Naive thymus-derived CD4-positive, alpha-beta T cell (primary cell): ENCODE measurements at regions not wholly inside any gene's neighbourhood (a gene's known extent, or its start where the extent isn't known, plus 50 kb on each side); places are given as distances from the start of the nearest gene placed in this dataset.

Experiments used
- ATAC-seq: fragments of 150-1000 bp; cut with Tn5 transposase; 2 replicates; pipeline ENCODE4 v1.10.0; 2021; ENCODE audit warnings: mild to moderate bottlenecking, moderate library complexity
- CTCF ChIA-PET: fragments of 350-600 bp; sonication (Branson Sonifier 250); formaldehyde crosslinking; loops from one replicate; lab custom pipeline; 2021; ENCODE audit warnings: antibody characterized with exemption; lab: Charles Lee
- POLR2A ChIA-PET: fragments of 350-600 bp; sonication (Branson Sonifier 250); formaldehyde crosslinking; loops from one replicate; lab custom pipeline; 2021; ENCODE audit warnings: antibody characterized with exemption, inconsistent platforms; lab: Charles Lee
- DNase-seq, 9 donors: peaks; one replicate each; pipeline versions ENCODE4 v3.0.0 to v3.0.0-alpha.2; 2020 to 2022; ENCODE audit warnings: mixed read lengths in 1 of 9
- H3K27ac ChIP-seq: one replicate; pipeline ENCODE4 v1.7.0; 2013; ENCODE audit warnings: mild to moderate bottlenecking, low read depth, low read length, moderate library complexity
- H3K27me3 ChIP-seq, 2 donors: one replicate each; pipeline ENCODE4 v1.7.0; 2013; ENCODE audit warnings: low read length in 2 of 2, mild to moderate bottlenecking in 2 of 2, moderate library complexity in 2 of 2; ENCODE audit not compliant: control insufficient read depth in 2 of 2, insufficient read depth in 2 of 2
- H3K36me3 ChIP-seq, 3 experiments: 1 replicate in 2 of 3; 2 replicates in 1 of 3; pipeline ENCODE4 v1.7.0; 2013; ENCODE audit warnings: low read length in 3 of 3, mild to moderate bottlenecking in 3 of 3, moderate library complexity in 1 of 3; ENCODE audit not compliant: insufficient read depth in 3 of 3, control insufficient read depth in 2 of 3
- H3K4me1 ChIP-seq, 2 donors: one replicate each; pipeline ENCODE4 v1.7.0; 2013; ENCODE audit warnings: low read length in 2 of 2, mild to moderate bottlenecking in 2 of 2, moderate library complexity in 1 of 2; ENCODE audit not compliant: control insufficient read depth in 2 of 2, insufficient read depth in 2 of 2
- H3K4me3 ChIP-seq: 2 replicates; pipeline ENCODE4 v1.7.0; 2013; ENCODE audit warnings: mild to moderate bottlenecking, low read length
- H3K9me3 ChIP-seq, 3 experiments: 1 replicate in 2 of 3; 2 replicates in 1 of 3; pipeline ENCODE4 v1.7.0; 2013; ENCODE audit warnings: low read length in 3 of 3; ENCODE audit not compliant: control insufficient read depth in 2 of 3
- H3K27ac Mint-ChIP-seq, 9 donors: one replicate each; pipeline ENCODE4 v1.8.0; 2020 to 2022; ENCODE audit warnings: mixed read lengths in 9 of 9, mild to moderate bottlenecking in 8 of 9, moderate library complexity in 5 of 9, inconsistent platforms in 2 of 9
- H3K27me3 Mint-ChIP-seq, 5 donors: one replicate each; pipeline ENCODE4 v1.8.0; 2021 to 2022; ENCODE audit warnings: mixed read lengths in 5 of 5, mild to moderate bottlenecking in 1 of 5
- H3K36me3 Mint-ChIP-seq, 5 donors: one replicate each; pipeline ENCODE4 v1.8.0; 2020 to 2022; ENCODE audit warnings: mixed read lengths in 5 of 5, mild to moderate bottlenecking in 3 of 5, inconsistent platforms in 1 of 5
- H3K4me1 Mint-ChIP-seq, 7 donors: one replicate each; pipeline ENCODE4 v1.8.0; 2020 to 2022; ENCODE audit warnings: mixed read lengths in 7 of 7, mild to moderate bottlenecking in 3 of 7, inconsistent platforms in 1 of 7
- H3K4me3 Mint-ChIP-seq, 10 donors: one replicate each; pipeline ENCODE4 v1.8.0; 2020 to 2022; ENCODE audit warnings: mild to moderate bottlenecking in 10 of 10, mixed read lengths in 10 of 10, moderate library complexity in 6 of 10, inconsistent platforms in 2 of 10
- H3K9me3 Mint-ChIP-seq, 11 donors: one replicate each; pipeline ENCODE4 v1.8.0; 2020 to 2022; ENCODE audit warnings: mixed read lengths in 11 of 11, mild to moderate bottlenecking in 4 of 11, inconsistent platforms in 1 of 11, moderate library complexity in 1 of 11
- intact Hi-C, 2 donors: fragments of 100-400 bp; cut with micrococcal nuclease; formaldehyde crosslinking; loops; one replicate each; pipeline ENCODE4 v1.15.1; 2023

DNA sequence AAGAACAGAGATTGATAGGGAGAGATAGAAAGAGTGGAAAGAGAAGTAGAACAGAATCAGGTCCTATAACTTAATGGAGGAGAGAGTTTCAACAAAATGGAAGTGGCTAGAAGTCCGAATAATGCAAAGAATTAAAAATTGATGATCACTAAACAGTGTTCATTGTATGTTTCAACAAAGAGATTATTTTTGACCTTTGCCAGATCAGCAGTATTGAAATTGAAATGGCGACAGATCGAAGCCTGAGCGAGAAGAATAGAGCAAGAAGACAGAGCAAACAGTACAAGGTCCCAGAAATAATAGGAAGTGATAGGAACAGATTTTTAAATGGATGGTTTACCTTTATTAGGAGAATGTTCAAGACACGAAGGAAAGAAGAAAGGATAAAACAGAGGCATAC, 1012.8 kb upstream of the FBXO33 start:
- H3K36me3 Mint-ChIP-seq = no peaks in the 10 kb centered on the region
- no peak overlapping the region for H3K4me3 Mint-ChIP-seq

GRCh38 chr14:40436551-40436950, 1004.3 kb upstream of the FBXO33 start:
- ATAC-seq (no peak), DNase-seq (no peak)
- Mint-ChIP-seq H3K36me3 (no peaks in the 10 kb centered on the region), H3K4me1 (no peaks in the 10 kb centered on the region), H3K27ac (no peak overlapping the region), H3K4me3 (no peak overlapping the region), H3K9me3 (peaks cover 0 to 5% (median 0%) of the 10 kb centered on the region in 11 donors), H3K27me3 (no peaks in the 10 kb centered on the region)
- H3K36me3 ChIP-seq = no peaks in the 10 kb centered on the region
- H3K4me1 ChIP-seq = no peaks in the 10 kb centered on the region
- no peak overlapping the region for H3K4me3 ChIP-seq
- POLR2A ChIA-PET = no interaction called here
- no peaks in the 10 kb centered on the region for H3K27me3 ChIP-seq
- H3K27ac ChIP-seq = no peak overlapping the region
- H3K9me3 ChIP-seq = no peaks in the 10 kb centered on the region
- CTCF ChIA-PET = no interaction called here
- intact Hi-C loops = no loop called here

More for the DNA sequence above, 1012.8 kb upstream of the FBXO33 start:
- no peak overlapping the region for H3K4me3 ChIP-seq
- ChIA-PET CTCF (no interaction called here), POLR2A (no interaction called here)
- no peaks in the 10 kb centered on the region for H3K36me3 ChIP-seq
- ATAC-seq = no peak
- H3K4me1 ChIP-seq = no peaks in the 10 kb centered on the region
- intact Hi-C loops = no loop called here
- H3K27me3 ChIP-seq = no peaks in the 10 kb centered on the region
- Mint-ChIP-seq H3K27me3 (no peaks in the 10 kb centered on the region), H3K4me1 (peaks cover 0 to 2% (median 0%) of the 10 kb centered on the region in 7 donors), H3K9me3 (peaks cover 0 to 12% (median 0%) of the 10 kb centered on the region in 11 donors), H3K27ac (no peak overlapping the region)
- no peak overlapping the region for H3K27ac ChIP-seq
- no peak for DNase-seq
- no peaks in the 10 kb centered on the region for H3K9me3 ChIP-seq

GRCh38 chr14:40417777-40418401, 985.7 kb upstream of the FBXO33 start:
- DNase-seq (peak in 1 of 9 donors; percentile 1), ATAC-seq (no peak)
- Histone ChIP-seq H3K9me3 (no peaks in the 10 kb centered on the region), H3K4me3 (no peak overlapping the region), H3K36me3 (no peaks in the 10 kb centered on the region), H3K4me1 (no peaks in the 10 kb centered on the region), H3K27me3 (no peaks in the 10 kb centered on the region), H3K27ac (no peak overlapping the region)
- H3K4me3 Mint-ChIP-seq = peak overlapping the region in 1 of 10 donors; percentile 14
- CTCF ChIA-PET = no interaction called here
- POLR2A ChIA-PET = no interaction called here
- no peaks in the 10 kb centered on the region for H3K36me3 Mint-ChIP-seq
- H3K9me3 Mint-ChIP-seq = peaks cover 0 to 4% (median 0%) of the 10 kb centered on the region in 11 donors
- H3K27me3 Mint-ChIP-seq = no peaks in the 10 kb centered on the region
- intact Hi-C loops = no loop called here
- H3K4me1 Mint-ChIP-seq = peaks cover 0 to 1% (median 0%) of the 10 kb centered on the region in 7 donors
- H3K27ac Mint-ChIP-seq = no peak overlapping the region

- H3K36me3 ChIP-seq = no peaks in the 10 kb centered on the region
These were observed 984.3 kb upstream of the FBXO33 start for GRCh38 chr14:40416565-40416964.

DNA sequence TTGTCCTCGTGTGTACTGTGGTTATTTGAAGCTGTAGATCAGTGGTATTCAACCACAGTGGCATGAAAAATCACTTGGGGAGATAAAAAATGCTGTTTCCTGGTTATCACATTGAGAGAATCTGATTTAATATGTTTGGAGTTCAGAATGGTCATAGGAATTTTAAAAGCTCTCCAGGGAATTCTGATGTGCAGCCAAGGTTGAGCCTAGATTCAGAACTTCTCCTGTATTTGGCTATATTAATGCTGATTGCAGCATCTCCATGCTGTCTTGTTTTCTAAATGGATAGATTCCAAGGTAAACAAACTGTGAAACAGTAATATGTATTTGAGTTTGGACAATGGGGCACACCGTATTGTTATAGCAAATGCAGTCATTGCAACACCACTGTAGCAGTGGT, 982.2 kb upstream of the FBXO33 start:
- Histone ChIP-seq H3K27me3 (no peaks in the 10 kb centered on the region), H3K9me3 (no peaks in the 10 kb centered on the region), H3K4me1 (no peaks in the 10 kb centered on the region), H3K27ac (no peak overlapping the region), H3K36me3 (no peaks in the 10 kb centered on the region), H3K4me3 (no peak overlapping the region)
- H3K4me3 Mint-ChIP-seq = no peak overlapping the region
- ChIA-PET CTCF (no interaction called here), POLR2A (no interaction called here)
- ATAC-seq = no peak
- no peaks in the 10 kb centered on the region for H3K27me3 Mint-ChIP-seq
- intact Hi-C loops = no loop called here
- no peak overlapping the region for H3K27ac Mint-ChIP-seq
- H3K36me3 Mint-ChIP-seq = no peaks in the 10 kb centered on the region
- peaks cover 0 to 1% (median 0%) of the 10 kb centered on the region in 7 donors for H3K4me1 Mint-ChIP-seq
- no peak for DNase-seq
- peaks cover 0 to 10% (median 4%) of the 10 kb centered on the region in 11 donors for H3K9me3 Mint-ChIP-seq

More at GRCh38 chr14:40416565-40416964, 984.3 kb upstream of the FBXO33 start:
- Mint-ChIP-seq H3K27me3 (no peaks in the 10 kb centered on the region), H3K9me3 (peaks cover 0 to 4% (median 0%) of the 10 kb centered on the region in 11 donors), H3K4me3 (no peak overlapping the region), H3K36me3 (no peaks in the 10 kb centered on the region), H3K4me1 (peaks cover 0 to 1% (median 0%) of the 10 kb centered on the region in 7 donors), H3K27ac (no peak overlapping the region)
- Histone ChIP-seq H3K9me3 (no peaks in the 10 kb centered on the region), H3K4me1 (no peaks in the 10 kb centered on the region), H3K27me3 (no peaks in the 10 kb centered on the region), H3K4me3 (no peak overlapping the region), H3K27ac (no peak overlapping the region)
- POLR2A ChIA-PET = no interaction called here
- intact Hi-C loops = no loop called here
- CTCF ChIA-PET = no interaction called here
- ATAC-seq = no peak
- no peak for DNase-seq

DNA sequence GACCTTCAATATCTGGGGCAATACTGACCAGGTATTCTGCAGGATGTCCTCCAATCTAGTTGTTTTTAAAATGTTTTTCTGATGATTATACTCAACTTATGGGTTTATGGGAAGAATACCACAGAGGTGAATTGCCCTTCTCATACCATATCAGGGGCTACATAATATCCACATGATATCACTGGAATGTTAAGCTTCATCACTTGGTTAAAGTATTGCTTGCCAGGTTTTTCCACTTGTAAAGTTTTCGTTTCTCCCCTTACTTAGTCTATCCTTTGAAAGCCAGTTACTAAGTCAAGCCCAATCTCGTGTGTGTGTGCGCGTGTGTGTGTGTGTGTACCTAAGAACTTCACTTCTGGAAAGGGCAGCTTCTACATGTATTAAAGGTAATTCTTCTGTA, 980.9 kb upstream of the FBXO33 start:
- Mint-ChIP-seq H3K4me1 (peaks cover 0 to 1% (median 0%) of the 10 kb centered on the region in 7 donors), H3K9me3 (peaks cover 0 to 17% (median 6%) of the 10 kb centered on the region in 11 donors), H3K36me3 (no peaks in the 10 kb centered on the region), H3K27ac (no peak overlapping the region), H3K27me3 (no peaks in the 10 kb centered on the region), H3K4me3 (no peak overlapping the region)
- H3K27me3 ChIP-seq = no peaks in the 10 kb centered on the region
- no peak for ATAC-seq
- POLR2A ChIA-PET = no interaction called here
- H3K4me1 ChIP-seq = no peaks in the 10 kb centered on the region
- DNase-seq = no peak
- peaks cover 0 to 4% (median 0%) of the 10 kb centered on the region in 3 experiments for H3K9me3 ChIP-seq
- intact Hi-C loops = no loop called here
- H3K4me3 ChIP-seq = no peak overlapping the region
- CTCF ChIA-PET = no interaction called here
- H3K36me3 ChIP-seq = no peaks in the 10 kb centered on the region
- no peak overlapping the region for H3K27ac ChIP-seq

- Mint-ChIP-seq H3K9me3 (peaks cover 8 to 38% (median 19%) of the 10 kb centered on the region in 11 donors), H3K36me3 (no peaks in the 10 kb centered on the region), H3K4me3 (no peak overlapping the region), H3K27ac (no peak overlapping the region), H3K4me1 (no peaks in the 10 kb centered on the region), H3K27me3 (no peaks in the 10 kb centered on the region)
- CTCF ChIA-PET = no interaction called here
- Histone ChIP-seq H3K36me3 (no peaks in the 10 kb centered on the region), H3K27me3 (no peaks in the 10 kb centered on the region), H3K9me3 (peaks cover 0 to 27% (median 0%) of the 10 kb centered on the region in 3 experiments), H3K27ac (no peak overlapping the region), H3K4me3 (no peak overlapping the region), H3K4me1 (no peaks in the 10 kb centered on the region)
- POLR2A ChIA-PET = no interaction called here
- ATAC-seq = no peak
- no peak for DNase-seq
- intact Hi-C loops = no loop called here
These were observed 978.5 kb upstream of the FBXO33 start for GRCh38 chr14:40410708-40411107.
